Vagina (tissue), 2 donors: ENCODE measurements at regions not wholly inside any gene's neighbourhood (a gene's known extent, or its start where the extent isn't known, plus 50 kb on each side); places are given as distances from the start of the nearest gene placed in this dataset.
"Not testable (repeated sequence)": the region's sequence is repeated elsewhere in the genome, so short reads cannot be mapped to it uniquely, and the experiment has no call there.

Experiments
- DNase-seq, 2 donors: peaks; one replicate each; pipeline ENCODE4 v3.0.0-alpha.2; 2017; ENCODE audit errors: extremely low spot score in 2 of 2
- H3K27ac ChIP-seq: fragments of 200-600 bp; sonication (generic); one replicate; pipeline ENCODE4 v1.5.1; 2019
- H3K27me3 ChIP-seq: fragments of 200-600 bp; sonication (generic); one replicate; pipeline ENCODE4 v1.5.1; 2019
- H3K36me3 ChIP-seq, 2 donors: fragments of 200-600 bp; sonication (generic); one replicate each; pipeline ENCODE4 v1.5.1; 2017 to 2019
- H3K4me1 ChIP-seq: fragments of 200-600 bp; sonication (generic); one replicate; pipeline ENCODE4 v1.5.1; 2019
- H3K4me3 ChIP-seq, 2 donors: fragments of 200-600 bp; sonication (generic); 1 replicate in 1 of 2; 2 replicates in 1 of 2; pipeline ENCODE4 v1.5.1; 2016 to 2019
- H3K9me3 ChIP-seq: fragments of 200-600 bp; sonication (generic); one replicate; pipeline ENCODE4 v1.5.1; 2019
- POLR2A ChIP-seq, 2 donors: fragments of 450-650 bp; IDR thresholded peaks; one replicate each; pipeline ENCODE4 v1.6.1; 2017; ENCODE audit warnings: antibody characterized with exemption in 2 of 2, mild to moderate bottlenecking in 2 of 2, moderate library complexity in 2 of 2
- POLR2AphosphoS5 ChIP-seq, 2 donors: sonication (generic); formaldehyde crosslinking; IDR thresholded peaks; one replicate each; pipeline ENCODE4 v1.9.0; 2017; ENCODE audit warnings: antibody characterized with exemption in 2 of 2, mild to moderate bottlenecking in 2 of 2, low read depth in 1 of 2; ENCODE audit not compliant: insufficient read depth in 1 of 2
- intact Hi-C: fragments of 100-400 bp; cut with DNase I; formaldehyde crosslinking; loops from one replicate; pipeline ENCODE4 v1.15.1; 2023
- TF ChIP-seq, protein P1 (sequence below), 3 experiments: fragments of 450-650 bp in 2 of 3; fragments of 200-600 bp in 1 of 3; sonication (generic) in 1 of 3; IDR thresholded peaks; one replicate each; pipeline ENCODE4 v1.5.1; 2017 to 2019; ENCODE audit warnings: antibody characterized with exemption in 3 of 3, mild to moderate bottlenecking in 2 of 3, moderate library complexity in 2 of 3

DNA sequence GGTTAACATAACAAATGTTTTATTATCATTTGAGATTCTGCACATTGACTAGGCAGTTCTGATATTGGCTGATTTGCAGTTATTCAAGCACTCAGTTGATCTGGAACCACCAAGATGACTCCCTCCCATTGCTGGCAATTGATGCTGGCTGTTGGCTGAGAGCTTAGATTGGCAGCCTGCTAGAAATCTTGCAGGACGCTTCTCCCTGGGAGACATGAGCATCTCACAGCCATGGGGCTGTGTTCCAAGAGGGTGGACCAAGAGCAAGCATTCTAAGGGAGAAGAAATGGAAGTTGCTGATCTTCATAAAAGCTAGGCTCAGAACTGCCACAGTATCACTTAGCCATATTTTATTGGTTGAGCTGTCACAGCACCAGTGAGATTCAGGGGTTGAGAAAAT lies 233.4 kb upstream of the ID4 start:
- no peak overlapping the region for H3K27ac ChIP-seq
- no peak for DNase-seq
- intact Hi-C loops, result no loop called here
- H3K27me3 ChIP-seq, result no peaks in the 10 kb centered on the region
- no peaks in the 10 kb centered on the region for H3K36me3 ChIP-seq
- H3K4me1 ChIP-seq, result peaks cover 7% of the 10 kb centered on the region
- TF ChIP-seq POLR2AphosphoS5 (IDR thresholded peaks at IDR 0.05; ENCODE audit: insufficient read depth in 1 of 2, low read depth in 1 of 2) (no peak), POLR2A (IDR thresholded peaks at IDR 0.05) (no peak)
- TF ChIP-seq, protein P1, sequence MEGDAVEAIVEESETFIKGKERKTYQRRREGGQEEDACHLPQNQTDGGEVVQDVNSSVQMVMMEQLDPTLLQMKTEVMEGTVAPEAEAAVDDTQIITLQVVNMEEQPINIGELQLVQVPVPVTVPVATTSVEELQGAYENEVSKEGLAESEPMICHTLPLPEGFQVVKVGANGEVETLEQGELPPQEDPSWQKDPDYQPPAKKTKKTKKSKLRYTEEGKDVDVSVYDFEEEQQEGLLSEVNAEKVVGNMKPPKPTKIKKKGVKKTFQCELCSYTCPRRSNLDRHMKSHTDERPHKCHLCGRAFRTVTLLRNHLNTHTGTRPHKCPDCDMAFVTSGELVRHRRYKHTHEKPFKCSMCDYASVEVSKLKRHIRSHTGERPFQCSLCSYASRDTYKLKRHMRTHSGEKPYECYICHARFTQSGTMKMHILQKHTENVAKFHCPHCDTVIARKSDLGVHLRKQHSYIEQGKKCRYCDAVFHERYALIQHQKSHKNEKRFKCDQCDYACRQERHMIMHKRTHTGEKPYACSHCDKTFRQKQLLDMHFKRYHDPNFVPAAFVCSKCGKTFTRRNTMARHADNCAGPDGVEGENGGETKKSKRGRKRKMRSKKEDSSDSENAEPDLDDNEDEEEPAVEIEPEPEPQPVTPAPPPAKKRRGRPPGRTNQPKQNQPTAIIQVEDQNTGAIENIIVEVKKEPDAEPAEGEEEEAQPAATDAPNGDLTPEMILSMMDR (IDR thresholded peaks at IDR 0.05), result no peak
- no peaks in the 10 kb centered on the region for H3K9me3 ChIP-seq
- no peak overlapping the region for H3K4me3 ChIP-seq

GRCh38 chr6:19605624-19606023 lies 231.5 kb upstream of the ID4 start:
- TF ChIP-seq POLR2A (IDR thresholded peaks at IDR 0.05) (no peak), POLR2AphosphoS5 (IDR thresholded peaks at IDR 0.05; ENCODE audit: insufficient read depth in 1 of 2, low read depth in 1 of 2) (no peak)
- TF ChIP-seq, protein P1 (IDR thresholded peaks at IDR 0.05), result no peak
- intact Hi-C loops, result no loop called here
- no peaks in the 10 kb centered on the region for H3K27me3 ChIP-seq
- no peak for DNase-seq
- no peaks in the 10 kb centered on the region for H3K9me3 ChIP-seq
- no peaks in the 10 kb centered on the region for H3K36me3 ChIP-seq
- H3K27ac ChIP-seq, result no peak overlapping the region
- H3K4me1 ChIP-seq, result peaks cover 7% of the 10 kb centered on the region
- no peak overlapping the region for H3K4me3 ChIP-seq

GRCh38 chr6:19608546-19608945 lies 228.6 kb upstream of the ID4 start:
- no peak for DNase-seq
- H3K4me3 ChIP-seq, result no peak overlapping the region
- H3K36me3 ChIP-seq, result no peaks in the 10 kb centered on the region
- TF ChIP-seq POLR2AphosphoS5 (IDR thresholded peaks at IDR 0.05; ENCODE audit: insufficient read depth in 1 of 2, low read depth in 1 of 2) (no peak), POLR2A (IDR thresholded peaks at IDR 0.05) (no peak)
- TF ChIP-seq, protein P1 (IDR thresholded peaks at IDR 0.05), result no peak
- H3K4me1 ChIP-seq, result peaks cover 7% of the 10 kb centered on the region
- no peaks in the 10 kb centered on the region for H3K9me3 ChIP-seq
- no peak overlapping the region for H3K27ac ChIP-seq
- H3K27me3 ChIP-seq, result no peaks in the 10 kb centered on the region
- intact Hi-C loops, result no loop called here

- Histone ChIP-seq H3K27me3 (no peaks in the 10 kb centered on the region), H3K4me1 (no peaks in the 10 kb centered on the region), H3K9me3 (no peaks in the 10 kb centered on the region), H3K4me3 (no peak overlapping the region), H3K36me3 (no peaks in the 10 kb centered on the region), H3K27ac (no peak overlapping the region)
- no peak for DNase-seq
- intact Hi-C loops, result no loop called here
- TF ChIP-seq, protein P1 (IDR thresholded peaks at IDR 0.05), result no peak
- TF ChIP-seq POLR2A (IDR thresholded peaks at IDR 0.05) (no peak), POLR2AphosphoS5 (IDR thresholded peaks at IDR 0.05; ENCODE audit: insufficient read depth in 1 of 2, low read depth in 1 of 2) (no peak)
Observed at GRCh38 chr6:19609972-19610641, 227.1 kb upstream of the ID4 start.

DNA sequence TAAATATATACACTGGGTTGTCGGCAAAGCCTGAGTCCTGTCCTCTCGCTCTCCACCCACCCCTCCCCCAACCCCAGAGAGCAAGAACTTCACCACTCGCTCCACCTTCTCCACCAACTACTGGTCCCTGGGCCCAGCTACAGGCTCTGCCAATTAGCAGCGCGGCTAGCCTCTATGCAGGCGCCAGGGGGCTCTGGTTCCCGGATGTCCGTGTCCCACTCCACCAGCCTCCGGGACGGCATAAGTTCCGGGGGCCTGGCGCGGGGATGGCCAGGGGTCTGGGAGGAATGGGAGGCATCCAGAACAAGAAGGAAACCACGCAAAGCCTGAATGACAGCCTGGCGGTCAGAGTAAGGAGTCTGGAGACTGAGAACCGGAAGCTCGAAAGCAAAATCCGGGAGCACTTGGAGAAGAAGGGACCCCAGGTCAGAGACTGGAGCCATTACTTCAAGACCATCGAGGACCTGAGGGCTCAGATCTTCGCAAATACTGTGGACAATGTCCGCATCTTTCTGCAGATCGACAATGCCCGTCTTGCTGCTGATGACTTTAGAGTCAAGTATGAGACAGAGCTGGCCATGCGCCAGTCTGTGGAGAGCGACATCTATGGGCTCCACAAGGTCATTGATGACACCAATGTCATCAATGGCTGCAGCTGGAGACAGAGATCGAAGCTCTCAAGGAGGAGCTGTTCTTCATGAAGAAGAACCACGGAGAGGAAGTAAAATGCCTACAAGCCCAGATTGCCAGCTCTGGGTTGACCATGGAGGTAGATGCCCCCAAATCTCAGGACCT lies 224.3 kb upstream of the ID4 start:
- H3K36me3 ChIP-seq, DNase-seq, H3K4me1 ChIP-seq, intact Hi-C loops, H3K27me3 ChIP-seq, H3K27ac ChIP-seq, H3K9me3 ChIP-seq, H3K4me3 ChIP-seq: not testable (repeated sequence)
